Neural crest cell (in vitro differentiated cells): ENCODE measurements at regions not wholly inside any gene's neighbourhood (a gene's known extent, or its start where the extent isn't known, plus 50 kb on each side); places are given as distances from the start of the nearest gene placed in this dataset.

Source experiments
- DNase-seq: peaks from one replicate; pipeline ENCODE4 v3.0.0; 2021; ENCODE audit warnings: low read depth, mixed read lengths, low spot score
- H3K27ac Mint-ChIP-seq: one replicate; pipeline ENCODE4 v1.8.0; 2021; ENCODE audit warnings: mild to moderate bottlenecking, mixed read lengths; ENCODE audit not compliant: unreplicated experiment
- H3K27me3 Mint-ChIP-seq: 2 replicates; pipeline ENCODE4 v1.8.0; 2021; ENCODE audit warnings: low read depth, mild to moderate bottlenecking, mixed read lengths
- H3K36me3 Mint-ChIP-seq: 2 replicates; pipeline ENCODE4 v1.8.0; 2021; ENCODE audit warnings: low read depth, mild to moderate bottlenecking, mixed read lengths
- H3K4me1 Mint-ChIP-seq: 2 replicates; pipeline ENCODE4 v1.8.0; 2021; ENCODE audit warnings: mixed read lengths
- H3K4me3 Mint-ChIP-seq: one replicate; pipeline ENCODE4 v1.8.0; 2021; ENCODE audit warnings: mild to moderate bottlenecking, mixed read lengths
- H3K9me3 Mint-ChIP-seq: 2 replicates; pipeline ENCODE4 v1.8.0; 2021; ENCODE audit warnings: mixed read lengths
- TF ChIP-seq, protein P1 (sequence below): fragments of 200-600 bp; sonication (generic); conservative IDR thresholded peaks from 2 replicates; pipeline ENCODE4 v1.5.0; 2021; ENCODE audit warnings: antibody characterized with exemption, mild to moderate bottlenecking

DNA sequence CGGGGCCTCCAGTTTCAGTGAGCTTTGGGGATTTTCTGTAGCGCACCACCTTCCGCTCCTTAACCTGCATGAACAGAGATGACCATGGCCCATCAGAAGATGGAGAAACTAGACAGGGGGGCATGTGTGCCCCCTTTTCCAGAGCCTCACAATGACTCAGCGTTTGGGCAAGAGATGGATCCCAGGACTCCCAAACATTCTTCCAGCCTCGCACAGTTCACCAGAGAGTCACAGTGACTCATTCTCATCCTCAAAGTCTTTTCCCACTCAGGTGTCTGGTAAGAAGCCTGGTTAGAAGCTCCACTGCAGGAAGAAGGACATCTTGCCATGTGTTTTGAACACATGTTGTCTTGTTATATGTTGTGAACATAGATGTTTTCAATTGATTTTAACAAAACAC lies 76.2 kb upstream of the FRMD1 start:
- H3K4me1 Mint-ChIP-seq, result peaks cover 58% of the 10 kb centered on the region
- no peaks in the 10 kb centered on the region for H3K36me3 Mint-ChIP-seq
- DNase-seq, result no peak
- TF ChIP-seq, protein P1, sequence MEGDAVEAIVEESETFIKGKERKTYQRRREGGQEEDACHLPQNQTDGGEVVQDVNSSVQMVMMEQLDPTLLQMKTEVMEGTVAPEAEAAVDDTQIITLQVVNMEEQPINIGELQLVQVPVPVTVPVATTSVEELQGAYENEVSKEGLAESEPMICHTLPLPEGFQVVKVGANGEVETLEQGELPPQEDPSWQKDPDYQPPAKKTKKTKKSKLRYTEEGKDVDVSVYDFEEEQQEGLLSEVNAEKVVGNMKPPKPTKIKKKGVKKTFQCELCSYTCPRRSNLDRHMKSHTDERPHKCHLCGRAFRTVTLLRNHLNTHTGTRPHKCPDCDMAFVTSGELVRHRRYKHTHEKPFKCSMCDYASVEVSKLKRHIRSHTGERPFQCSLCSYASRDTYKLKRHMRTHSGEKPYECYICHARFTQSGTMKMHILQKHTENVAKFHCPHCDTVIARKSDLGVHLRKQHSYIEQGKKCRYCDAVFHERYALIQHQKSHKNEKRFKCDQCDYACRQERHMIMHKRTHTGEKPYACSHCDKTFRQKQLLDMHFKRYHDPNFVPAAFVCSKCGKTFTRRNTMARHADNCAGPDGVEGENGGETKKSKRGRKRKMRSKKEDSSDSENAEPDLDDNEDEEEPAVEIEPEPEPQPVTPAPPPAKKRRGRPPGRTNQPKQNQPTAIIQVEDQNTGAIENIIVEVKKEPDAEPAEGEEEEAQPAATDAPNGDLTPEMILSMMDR, result no peak
- H3K9me3 Mint-ChIP-seq, result no peaks in the 10 kb centered on the region
- H3K4me3 Mint-ChIP-seq, result no peak overlapping the region
- H3K27ac Mint-ChIP-seq, result no peak overlapping the region
- H3K27me3 Mint-ChIP-seq, result peaks cover 20% of the 10 kb centered on the region

DNA sequence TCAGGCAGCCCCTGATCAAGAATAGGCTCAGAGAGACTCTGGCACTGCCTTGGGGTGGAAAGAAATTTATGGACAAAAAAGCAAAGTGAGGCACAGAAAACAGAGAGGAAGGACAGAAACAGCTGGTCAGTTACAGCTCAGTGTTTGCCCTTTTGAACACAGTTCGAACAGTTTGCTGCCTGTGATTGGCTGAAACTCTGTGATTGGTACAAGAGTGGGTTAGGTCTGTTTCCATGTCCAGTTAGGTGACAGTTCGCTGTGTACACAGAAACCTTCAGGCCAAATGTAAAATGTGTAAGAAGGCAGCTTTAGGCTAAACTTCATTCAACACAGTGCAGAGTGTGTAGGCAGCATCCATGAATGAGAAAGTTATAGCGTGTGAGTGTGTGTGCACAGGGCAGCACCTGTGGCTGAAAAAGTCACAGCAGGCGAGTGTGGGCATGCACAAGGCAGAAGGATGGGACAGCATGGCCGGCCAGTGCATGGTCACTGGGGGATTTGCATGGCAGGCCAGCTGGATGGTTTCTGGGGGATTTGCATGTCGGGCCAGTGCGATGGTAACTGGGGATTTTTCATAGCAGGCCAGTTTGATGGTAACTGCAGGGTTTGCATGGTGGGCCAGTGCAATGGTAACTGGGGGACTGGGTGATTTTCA lies 75.4 kb upstream of the FRMD1 start:
- Mint-ChIP-seq H3K4me1 (peaks cover 53% of the 10 kb centered on the region), H3K9me3 (no peaks in the 10 kb centered on the region), H3K36me3 (no peaks in the 10 kb centered on the region), H3K27me3 (peaks cover 20% of the 10 kb centered on the region), H3K4me3 (no peak overlapping the region), H3K27ac (no peak overlapping the region)
- DNase-seq, result no peak
- TF ChIP-seq, protein P1, result no peak

DNA sequence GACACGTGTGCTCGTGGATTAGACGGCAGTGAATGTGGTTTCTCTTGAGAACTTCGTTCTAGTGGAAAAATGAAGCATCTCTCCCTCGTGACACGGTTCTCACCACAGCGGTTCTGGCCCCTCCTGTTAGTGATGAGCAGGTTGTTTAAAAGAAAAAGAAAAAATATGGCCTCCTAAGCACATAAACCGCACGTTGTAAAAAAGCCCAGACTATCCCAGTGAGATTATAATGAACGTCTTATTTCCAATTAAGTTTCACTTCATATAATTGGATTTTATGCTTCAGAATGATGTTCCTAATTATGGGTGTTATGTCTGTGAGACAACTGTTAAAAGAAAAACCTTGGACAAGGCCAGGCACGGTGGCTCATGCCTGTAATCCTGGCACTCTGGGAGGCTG lies 74.5 kb upstream of the FRMD1 start:
- no peak for DNase-seq
- TF ChIP-seq, protein P1, result no peak
- no peaks in the 10 kb centered on the region for H3K36me3 Mint-ChIP-seq
- peaks cover 51% of the 10 kb centered on the region for H3K4me1 Mint-ChIP-seq
- no peak overlapping the region for H3K4me3 Mint-ChIP-seq
- no peak overlapping the region for H3K27ac Mint-ChIP-seq
- peaks cover 16% of the 10 kb centered on the region for H3K27me3 Mint-ChIP-seq
- no peaks in the 10 kb centered on the region for H3K9me3 Mint-ChIP-seq

DNA sequence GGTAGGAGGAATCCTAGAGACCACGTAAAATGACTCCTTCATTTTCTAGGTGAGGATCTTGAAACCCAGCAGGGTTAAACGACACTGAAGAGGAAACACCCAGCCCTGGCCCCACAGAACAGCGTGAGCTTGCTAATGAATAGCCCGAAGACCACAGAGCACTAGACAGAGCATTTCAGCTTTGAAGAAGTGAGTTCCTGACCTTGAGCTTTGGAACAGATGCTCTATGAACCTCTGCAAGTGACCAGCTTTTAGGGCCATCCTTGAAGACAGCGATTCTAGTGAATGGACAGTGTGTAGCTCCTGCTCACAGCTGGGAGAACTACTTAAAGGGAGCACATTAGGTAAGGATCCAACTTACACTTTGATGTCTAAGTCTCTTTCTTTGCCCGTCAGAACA lies 74.0 kb upstream of the FRMD1 start:
- TF ChIP-seq, protein P1, result no peak
- no peaks in the 10 kb centered on the region for H3K9me3 Mint-ChIP-seq
- DNase-seq, result no peak
- peaks cover 13% of the 10 kb centered on the region for H3K27me3 Mint-ChIP-seq
- no peak overlapping the region for H3K4me3 Mint-ChIP-seq
- H3K4me1 Mint-ChIP-seq, result peaks cover 46% of the 10 kb centered on the region
- H3K36me3 Mint-ChIP-seq, result no peaks in the 10 kb centered on the region
- no peak overlapping the region for H3K27ac Mint-ChIP-seq

DNA sequence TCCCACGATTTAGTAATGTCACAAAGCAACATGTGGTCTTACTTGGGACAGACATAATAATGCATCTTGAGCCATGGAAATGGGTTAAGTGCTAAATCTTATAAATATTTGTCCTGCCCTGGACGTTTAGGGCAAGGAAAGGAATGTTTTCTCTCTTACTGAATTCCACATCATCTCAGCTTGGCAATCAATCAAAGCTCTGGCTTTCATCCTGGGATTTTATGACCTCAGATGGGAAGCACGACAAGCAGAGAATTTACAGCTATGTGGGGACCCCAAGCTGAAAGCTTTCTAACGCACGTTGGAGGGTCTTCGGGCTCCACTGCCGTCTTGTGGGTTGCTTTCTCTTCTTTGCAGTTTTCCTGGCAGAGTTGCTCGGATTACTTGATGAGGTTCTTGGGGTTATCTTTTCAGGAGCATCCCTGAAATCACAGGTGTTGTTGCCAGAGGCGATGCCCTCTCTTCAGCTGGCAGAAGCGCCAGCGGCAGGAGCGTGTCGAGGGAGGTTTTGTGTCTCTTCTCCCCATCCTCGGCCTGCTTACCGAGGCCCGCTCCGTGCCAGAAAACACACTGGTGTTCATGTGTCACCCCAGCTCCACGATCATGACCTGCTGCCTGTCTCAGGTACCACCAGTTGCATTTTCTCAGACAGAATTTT lies 73.4 kb upstream of the FRMD1 start:
- H3K9me3 Mint-ChIP-seq, result no peaks in the 10 kb centered on the region
- H3K4me3 Mint-ChIP-seq, result no peak overlapping the region
- TF ChIP-seq, protein P1, result no peak
- DNase-seq, result no peak
- H3K4me1 Mint-ChIP-seq, result peaks cover 40% of the 10 kb centered on the region
- H3K27ac Mint-ChIP-seq, result no peak overlapping the region
- no peaks in the 10 kb centered on the region for H3K36me3 Mint-ChIP-seq
- peaks cover 9% of the 10 kb centered on the region for H3K27me3 Mint-ChIP-seq
